ENCODE measurements at regions not wholly inside any gene's neighbourhood (a gene's known extent, or its start where the extent isn't known, plus 50 kb on each side); places are given as distances from the start of the nearest gene placed in this dataset.

GRCh38 chr7:96636979-96637378 is 72.7 kb downstream of the SEM1 start:
- H3K4me2 ChIP-seq (ENCODE audit: control insufficient read depth, insufficient read depth): no peak overlapping the region
- no peaks in the 10 kb centered on the region for H3K79me2 ChIP-seq (ENCODE audit: control insufficient read depth, insufficient read depth, low read length)
- POLR2A ChIA-PET: no interaction called here
- 14% methylated on average over 3 of the region's 3 CpGs for WGBS (ENCODE audit: insufficient coverage, insufficient replicate concordance, low lambda C conversion rate, missing lambda C conversion rate)
- H3K36me3 ChIP-seq (ENCODE audit: control insufficient read depth in 2 of 2, insufficient read depth in 2 of 2, low read length in 1 of 2): no peaks in the 10 kb centered on the region
- ATAC-seq: no peak
- in situ Hi-C loops (cut with MboI) (no loop called here), intact Hi-C loops (cut with micrococcal nuclease; ENCODE audit: unreplicated experiment) (no loop called here)
- no peak for FAIRE-seq
- H3K9me3 ChIP-seq (replicated peaks; ENCODE audit: control insufficient read depth, insufficient read depth, low read length): no peaks in the 10 kb centered on the region
- CTCF ChIA-PET: no interaction called here
- DNase-seq (ENCODE audit: low read depth, low spot score): no peak
- H3K27ac ChIP-seq (ENCODE audit: control insufficient read depth, insufficient read depth): no peak overlapping the region
- H2AFZ ChIP-seq (ENCODE audit: control insufficient read depth, low read depth, low read length): no peak overlapping the region
- TF ChIP-seq IRF3 (IDR thresholded peaks at IDR 0.05) (no peak), KLF5 (IDR thresholded peaks at IDR 0.05; ENCODE audit: partially characterized antibody) (no peak), CHD2 (IDR thresholded peaks at IDR 0.05; ENCODE audit: borderline replicate concordance, low read depth, low read length) (no peak), BACH1 (IDR thresholded peaks at IDR 0.05; ENCODE audit: borderline replicate concordance) (no peak), SUZ12 (IDR thresholded peaks at IDR 0.05; ENCODE audit: unreplicated experiment) (no peak), IKZF2 (IDR thresholded peaks at IDR 0.05) (no peak), CTCF (IDR thresholded peaks at IDR 0.05 in 2 of 3, conservative IDR thresholded peaks at IDR 0.05 in 1 of 3; ENCODE audit: control insufficient read depth in 2 of 3, extremely low read depth in 1 of 3, insufficient read depth in 1 of 3, low read depth in 3 of 3, low read length in 3 of 3) (no peak), RELA (IDR thresholded peaks at IDR 0.05; ENCODE audit: borderline replicate concordance, partially characterized antibody) (no peak), MEF2B (IDR thresholded peaks at IDR 0.05; ENCODE audit: partially characterized antibody, poor library complexity, severe bottlenecking) (no peak), NKRF (conservative IDR thresholded peaks at IDR 0.05) (no peak), ATF7 (IDR thresholded peaks at IDR 0.05; ENCODE audit: low read depth) (no peak), MLLT1 (IDR thresholded peaks at IDR 0.05) (no peak), RELB (IDR thresholded peaks at IDR 0.05; ENCODE audit: low read depth) (no peak), PKNOX1 (IDR thresholded peaks at IDR 0.05) (no peak), NFYB (IDR thresholded peaks at IDR 0.05; ENCODE audit: insufficient read depth, low read depth, low read length) (no peak)
- RAD21 ChIA-PET (ENCODE audit: unreplicated experiment): no interaction called here
- no peaks in the 10 kb centered on the region for H3K4me1 ChIP-seq (ENCODE audit: control insufficient read depth, insufficient read depth, low read length)
- no peak overlapping the region for H3K9ac ChIP-seq (ENCODE audit: control insufficient read depth, insufficient read depth, low read length)
- no peaks in the 10 kb centered on the region; a peak in 1 of 4 replicates for H3K27me3 ChIP-seq (replicated peaks in 1 of 2; ENCODE audit: control insufficient read depth in 2 of 2, insufficient read depth in 2 of 2, low read length in 1 of 2)
- no peak overlapping the region for H3K4me3 ChIP-seq
- no peaks in the 10 kb centered on the region for H4K20me1 ChIP-seq (ENCODE audit: control insufficient read depth, insufficient read depth)
- BruUV-seq (replicated peaks): no TSS peak
- SMC1A ChIA-PET (ENCODE audit: uncharacterized antibody, unreplicated experiment): no interaction called here

Measured in GM12878 (cell line).